ENCODE measurements at regions not wholly inside any gene's neighbourhood (a gene's known extent, or its start where the extent isn't known, plus 50 kb on each side); places are given as distances from the start of the nearest gene placed in this dataset.

DNA sequence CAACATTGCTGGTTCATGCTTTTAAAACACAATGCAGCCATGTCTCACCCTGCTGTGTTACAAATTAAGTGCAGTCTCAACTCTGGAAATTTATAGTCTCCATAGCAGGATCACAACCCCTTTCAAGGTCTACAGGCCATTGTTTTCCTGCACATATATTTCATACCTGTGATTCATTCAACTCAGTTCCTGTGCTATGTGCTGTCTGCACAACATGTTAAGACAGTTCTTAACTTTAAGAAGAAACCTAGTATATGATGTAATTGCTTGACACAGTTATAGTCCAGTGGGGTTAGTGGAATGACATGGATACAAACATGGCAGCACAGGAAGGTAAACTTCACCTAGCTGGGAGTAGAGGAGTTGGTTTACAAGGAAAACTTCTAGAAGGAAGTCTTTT, 106.4 kb downstream of the IFI44 start:
- TF ChIP-seq, protein P1, sequence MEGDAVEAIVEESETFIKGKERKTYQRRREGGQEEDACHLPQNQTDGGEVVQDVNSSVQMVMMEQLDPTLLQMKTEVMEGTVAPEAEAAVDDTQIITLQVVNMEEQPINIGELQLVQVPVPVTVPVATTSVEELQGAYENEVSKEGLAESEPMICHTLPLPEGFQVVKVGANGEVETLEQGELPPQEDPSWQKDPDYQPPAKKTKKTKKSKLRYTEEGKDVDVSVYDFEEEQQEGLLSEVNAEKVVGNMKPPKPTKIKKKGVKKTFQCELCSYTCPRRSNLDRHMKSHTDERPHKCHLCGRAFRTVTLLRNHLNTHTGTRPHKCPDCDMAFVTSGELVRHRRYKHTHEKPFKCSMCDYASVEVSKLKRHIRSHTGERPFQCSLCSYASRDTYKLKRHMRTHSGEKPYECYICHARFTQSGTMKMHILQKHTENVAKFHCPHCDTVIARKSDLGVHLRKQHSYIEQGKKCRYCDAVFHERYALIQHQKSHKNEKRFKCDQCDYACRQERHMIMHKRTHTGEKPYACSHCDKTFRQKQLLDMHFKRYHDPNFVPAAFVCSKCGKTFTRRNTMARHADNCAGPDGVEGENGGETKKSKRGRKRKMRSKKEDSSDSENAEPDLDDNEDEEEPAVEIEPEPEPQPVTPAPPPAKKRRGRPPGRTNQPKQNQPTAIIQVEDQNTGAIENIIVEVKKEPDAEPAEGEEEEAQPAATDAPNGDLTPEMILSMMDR (IDR thresholded peaks at IDR 0.05; ENCODE audit: poor library complexity) = no peak
- TF ChIP-seq EZH2 (IDR thresholded peaks at IDR 0.05; ENCODE audit: borderline replicate concordance) (no peak), EZH2phosphoT487 (IDR thresholded peaks at IDR 0.05; ENCODE audit: low read depth, severe bottlenecking, unreplicated experiment) (no peak)

Measured in hepatocyte (in vitro differentiated cells).